ENCODE measurements at regions not wholly inside any gene's neighbourhood (a gene's known extent, or its start where the extent isn't known, plus 50 kb on each side); places are given as distances from the start of the nearest gene placed in this dataset.
"Not testable (repeated sequence)": the region's sequence is repeated elsewhere in the genome, so short reads cannot be mapped to it uniquely, and the experiment has no call there.

GRCh38 chr13:54132720-54133119 lies 1104.1 kb downstream of the OLFM4 start:
- H3K27me3 ChIP-seq (ENCODE audit: control insufficient read depth, insufficient read depth, low read length); H3K36me3 ChIP-seq (ENCODE audit: control insufficient read depth, insufficient read depth, low read length); H3K27ac ChIP-seq (ENCODE audit: low read length); H3K4me1 Mint-ChIP-seq; intact Hi-C loops (cut with micrococcal nuclease); H3K4me1 ChIP-seq (ENCODE audit: control insufficient read depth, insufficient read depth, low read length); H3K27ac Mint-ChIP-seq; DNase-seq; ATAC-seq; H3K9me3 ChIP-seq (ENCODE audit: control insufficient read depth, insufficient read depth, low read length); H3K27me3 Mint-ChIP-seq (ENCODE audit: low read depth in 2 of 2); H3K4me3 ChIP-seq (ENCODE audit: low read length); H3K4me3 Mint-ChIP-seq: not testable (repeated sequence)
- WGBS (ENCODE audit: insufficient coverage): 80% methylated on average over 9 of the region's 9 CpGs
- H3K36me3 Mint-ChIP-seq: peaks cover 12% of the 10 kb centered on the region
- H3K9me3 Mint-ChIP-seq: peaks cover 26 to 38% of the 10 kb centered on the region in 2 donors

- H3K4me1 Mint-ChIP-seq: no peaks in the 10 kb centered on the region
- peaks cover 22 to 40% of the 10 kb centered on the region in 2 donors for H3K9me3 Mint-ChIP-seq
- no peak overlapping the region for H3K27ac Mint-ChIP-seq
- no peaks in the 10 kb centered on the region for H3K27me3 Mint-ChIP-seq (ENCODE audit: low read depth in 2 of 2)
- no peak overlapping the region for H3K27ac ChIP-seq (ENCODE audit: low read length)
- H3K4me3 ChIP-seq (ENCODE audit: low read length): no peak overlapping the region
- no peak overlapping the region for H3K4me3 Mint-ChIP-seq
- no peak for ATAC-seq
- H3K9me3 ChIP-seq (ENCODE audit: control insufficient read depth, insufficient read depth, low read length): peaks cover 2% of the 10 kb centered on the region
- WGBS (ENCODE audit: insufficient coverage): 86% methylated on average over 3 of the region's 6 CpGs
- intact Hi-C loops (cut with micrococcal nuclease): no loop called here
- H3K27me3 ChIP-seq (ENCODE audit: control insufficient read depth, insufficient read depth, low read length): no peaks in the 10 kb centered on the region
- H3K36me3 Mint-ChIP-seq: peaks cover 12% of the 10 kb centered on the region
- no peak for DNase-seq
- no peak for TF ChIP-seq CTCF (IDR thresholded peaks at IDR 0.05)
- no peaks in the 10 kb centered on the region for H3K4me1 ChIP-seq (ENCODE audit: control insufficient read depth, insufficient read depth, low read length)
- no peaks in the 10 kb centered on the region for H3K36me3 ChIP-seq (ENCODE audit: control insufficient read depth, insufficient read depth, low read length)
Observed at GRCh38 chr13:54133746-54134145, 1105.1 kb downstream of the OLFM4 start.

GRCh38 chr13:54144828-54145227 lies 1116.2 kb downstream of the OLFM4 start:
- intact Hi-C loops (cut with micrococcal nuclease): no loop called here
- Histone ChIP-seq H3K27ac (ENCODE audit: low read length) (no peak overlapping the region), H3K36me3 (ENCODE audit: control insufficient read depth, insufficient read depth, low read length) (no peaks in the 10 kb centered on the region), H3K27me3 (ENCODE audit: control insufficient read depth, insufficient read depth, low read length) (no peaks in the 10 kb centered on the region), H3K9me3 (ENCODE audit: control insufficient read depth, insufficient read depth, low read length) (peaks cover 3% of the 10 kb centered on the region), H3K4me3 (ENCODE audit: low read length) (no peak overlapping the region), H3K4me1 (ENCODE audit: control insufficient read depth, insufficient read depth, low read length) (no peaks in the 10 kb centered on the region)
- H3K27me3 Mint-ChIP-seq (ENCODE audit: low read depth in 2 of 2): no peaks in the 10 kb centered on the region
- WGBS (ENCODE audit: insufficient coverage): 66% methylated on average over 3 of the region's 3 CpGs
- no peak overlapping the region for H3K27ac Mint-ChIP-seq
- H3K4me3 Mint-ChIP-seq: no peak overlapping the region
- no peaks in the 10 kb centered on the region for H3K4me1 Mint-ChIP-seq
- no peak for TF ChIP-seq CTCF (IDR thresholded peaks at IDR 0.05)
- peaks cover 14 to 21% of the 10 kb centered on the region in 2 donors for H3K9me3 Mint-ChIP-seq
- ATAC-seq (no peak), DNase-seq (no peak)
- H3K36me3 Mint-ChIP-seq: peaks cover 6% of the 10 kb centered on the region

- H3K9me3 Mint-ChIP-seq: peaks cover 6 to 22% of the 10 kb centered on the region in 2 donors
- intact Hi-C loops (cut with micrococcal nuclease): no loop called here
- Histone ChIP-seq H3K9me3 (ENCODE audit: control insufficient read depth, insufficient read depth, low read length) (no peaks in the 10 kb centered on the region), H3K36me3 (ENCODE audit: control insufficient read depth, insufficient read depth, low read length) (no peaks in the 10 kb centered on the region), H3K27me3 (ENCODE audit: control insufficient read depth, insufficient read depth, low read length) (no peaks in the 10 kb centered on the region), H3K4me3 (ENCODE audit: low read length) (no peak overlapping the region), H3K27ac (ENCODE audit: low read length) (no peak overlapping the region), H3K4me1 (ENCODE audit: control insufficient read depth, insufficient read depth, low read length) (no peaks in the 10 kb centered on the region)
- H3K4me1 Mint-ChIP-seq: no peaks in the 10 kb centered on the region
- H3K36me3 Mint-ChIP-seq: no peaks in the 10 kb centered on the region
- no peak overlapping the region for H3K4me3 Mint-ChIP-seq
- no peaks in the 10 kb centered on the region for H3K27me3 Mint-ChIP-seq (ENCODE audit: low read depth in 2 of 2)
- DNase-seq: no peak
- TF ChIP-seq CTCF (IDR thresholded peaks at IDR 0.05): no peak
- ATAC-seq: no peak
- H3K27ac Mint-ChIP-seq: no peak overlapping the region
- 86% methylated on average over 2 of the region's 3 CpGs for WGBS (ENCODE audit: insufficient coverage)
Observed at GRCh38 chr13:54150851-54151250, 1122.2 kb downstream of the OLFM4 start.
